Activated CD8-positive, alpha-beta T cell treated with anti-CD3 and anti-CD28 coated beads for 36 hours (primary cell): ENCODE measurements at regions not wholly inside any gene's neighbourhood (a gene's known extent, or its start where the extent isn't known, plus 50 kb on each side); places are given as distances from the start of the nearest gene placed in this dataset.

Experiments used
- ATAC-seq: fragments of 200-7000 bp; cut with Tn5 transposase; one replicate; pipeline ENCODE4 v1.10.0; 2021; ENCODE audit warnings: mild to moderate bottlenecking, moderate library complexity
- CTCF ChIA-PET: fragments of 350-600 bp; sonication (Branson Sonifier 250); formaldehyde crosslinking; loops from one replicate; lab custom pipeline; 2021; ENCODE audit warnings: antibody characterized with exemption; lab: Charles Lee
- POLR2A ChIA-PET: fragments of 350-600 bp; sonication (Branson Sonifier 250); formaldehyde crosslinking; loops from one replicate; lab custom pipeline; 2021; ENCODE audit warnings: antibody characterized with exemption; lab: Charles Lee
- DNase-seq: peaks from one replicate; pipeline ENCODE4 v3.0.0-alpha.2; 2020
- H3K27ac Mint-ChIP-seq: one replicate; pipeline ENCODE4 v1.8.0; 2021; ENCODE audit warnings: mild to moderate bottlenecking, mixed read lengths
- H3K27me3 Mint-ChIP-seq: one replicate; pipeline ENCODE4 v1.8.0; 2021; ENCODE audit warnings: mixed read lengths
- H3K36me3 Mint-ChIP-seq: one replicate; pipeline ENCODE4 v1.8.0; 2021; ENCODE audit warnings: low read depth, mixed read lengths
- H3K4me1 Mint-ChIP-seq: one replicate; pipeline ENCODE4 v1.8.0; 2021; ENCODE audit warnings: low read depth, mixed read lengths
- H3K4me3 Mint-ChIP-seq: one replicate; pipeline ENCODE4 v1.8.0; 2021; ENCODE audit warnings: mild to moderate bottlenecking, moderate library complexity, mixed read lengths
- H3K9me3 Mint-ChIP-seq: one replicate; pipeline ENCODE4 v1.8.0; 2021; ENCODE audit warnings: mixed read lengths
- CTCF ChIP-seq: fragments of 200-600 bp; IDR thresholded peaks from one replicate; pipeline ENCODE4 v1.8.0; 2022; ENCODE audit warnings: antibody characterized with exemption, mild to moderate bottlenecking
- intact Hi-C: fragments of 100-400 bp; cut with micrococcal nuclease; formaldehyde crosslinking; loops from one replicate; pipeline ENCODE4 v1.10.0; 2022

GRCh38 chr3:94423578-94423977 lies 360.7 kb downstream of the NSUN3 start:
- no peak for DNase-seq
- Mint-ChIP-seq H3K4me3 (no peak overlapping the region), H3K9me3 (peaks cover 3% of the 10 kb centered on the region), H3K27ac (no peak overlapping the region), H3K36me3 (no peaks in the 10 kb centered on the region), H3K27me3 (no peaks in the 10 kb centered on the region), H3K4me1 (no peaks in the 10 kb centered on the region)
- ChIA-PET CTCF (interaction anchor here (0.6 kb wide), 1 partner anchor 794 kb away, joined by 3 read pairs; no protein-coding TSS in a partner anchor), POLR2A (no interaction called here)
- intact Hi-C loops, result no loop called here
- ATAC-seq, result no peak
- no peak for TF ChIP-seq CTCF

- ChIA-PET POLR2A (no interaction called here), CTCF (no interaction called here)
- no peak overlapping the region for H3K4me3 Mint-ChIP-seq
- ATAC-seq (no peak), DNase-seq (no peak)
- no peaks in the 10 kb centered on the region for H3K36me3 Mint-ChIP-seq
- no peak for TF ChIP-seq CTCF
- H3K27me3 Mint-ChIP-seq, result no peaks in the 10 kb centered on the region
- intact Hi-C loops, result no loop called here
- no peaks in the 10 kb centered on the region for H3K4me1 Mint-ChIP-seq
- no peak overlapping the region for H3K27ac Mint-ChIP-seq
- H3K9me3 Mint-ChIP-seq, result no peaks in the 10 kb centered on the region
Observed at GRCh38 chr3:94429517-94429916, 366.7 kb downstream of the NSUN3 start.

GRCh38 chr3:94431876-94432570 lies 369.2 kb downstream of the NSUN3 start:
- intact Hi-C loops, result no loop called here
- POLR2A ChIA-PET, result no interaction called here
- Mint-ChIP-seq H3K9me3 (no peaks in the 10 kb centered on the region), H3K4me1 (no peaks in the 10 kb centered on the region), H3K36me3 (no peaks in the 10 kb centered on the region), H3K27ac (no peak overlapping the region), H3K4me3 (no peak overlapping the region), H3K27me3 (no peaks in the 10 kb centered on the region)
- no peak for TF ChIP-seq CTCF
- DNase-seq (no peak), ATAC-seq (no peak)
- CTCF ChIA-PET, result interaction anchor here (0.8 kb wide), 1 partner anchor 19 kb away, joined by 3 read pairs; no protein-coding TSS in a partner anchor

GRCh38 chr3:94433811-94434210 lies 370.9 kb downstream of the NSUN3 start:
- no peak for TF ChIP-seq CTCF
- POLR2A ChIA-PET, result no interaction called here
- Mint-ChIP-seq H3K27me3 (no peaks in the 10 kb centered on the region), H3K4me1 (no peaks in the 10 kb centered on the region), H3K9me3 (peaks cover 4% of the 10 kb centered on the region), H3K27ac (no peak overlapping the region), H3K36me3 (no peaks in the 10 kb centered on the region), H3K4me3 (no peak overlapping the region)
- ATAC-seq (no peak), DNase-seq (no peak)
- intact Hi-C loops, result no loop called here
- CTCF ChIA-PET, result no interaction called here

- intact Hi-C loops, result no loop called here
- Mint-ChIP-seq H3K4me3 (no peak overlapping the region), H3K36me3 (no peaks in the 10 kb centered on the region), H3K27ac (no peak overlapping the region), H3K9me3 (peaks cover 4% of the 10 kb centered on the region), H3K4me1 (no peaks in the 10 kb centered on the region), H3K27me3 (no peaks in the 10 kb centered on the region)
- no peak for TF ChIP-seq CTCF
- DNase-seq (no peak), ATAC-seq (no peak)
- ChIA-PET CTCF (no interaction called here), POLR2A (no interaction called here)
Observed at GRCh38 chr3:94440767-94441493, 378.1 kb downstream of the NSUN3 start.
